ENCODE measurements at regions not wholly inside any gene's neighbourhood (a gene's known extent, or its start where the extent isn't known, plus 50 kb on each side); places are given as distances from the start of the nearest gene placed in this dataset.
A peak's percentile ranks its signal among the peaks of the same experiment; 100 is the strongest.

- H3K27ac ChIP-seq (ENCODE audit: low read depth, low read length, poor library complexity, severe bottlenecking), result no peak overlapping the region
- H3K4me3 ChIP-seq (ENCODE audit: low read depth, low read length, poor library complexity, severe bottlenecking), result no peak overlapping the region
- no peak overlapping the region for H3K4me2 ChIP-seq (ENCODE audit: low read length)
- no peaks in the 10 kb centered on the region for H3K79me2 ChIP-seq (ENCODE audit: insufficient read depth, low read length)
- no peak overlapping the region for H2AFZ ChIP-seq (ENCODE audit: low read length)
- no peaks in the 10 kb centered on the region for H3K9me3 ChIP-seq (ENCODE audit: low read length)
- no peak for TF ChIP-seq EZH2 (IDR thresholded peaks at IDR 0.05; ENCODE audit: borderline replicate concordance, low read length)
- no peak for TF ChIP-seq CTCF (IDR thresholded peaks at IDR 0.05; ENCODE audit: low read length)
- H3K9ac ChIP-seq (ENCODE audit: low read length), result no peak overlapping the region
- peaks cover 9% of the 10 kb centered on the region for H3K4me1 ChIP-seq (ENCODE audit: insufficient read depth, low read length, severe bottlenecking)
- no peaks in the 10 kb centered on the region for H3F3A ChIP-seq (ENCODE audit: insufficient read depth, low read length)
- H4K20me1 ChIP-seq (ENCODE audit: insufficient read depth, low read length), result no peaks in the 10 kb centered on the region
- no peaks in the 10 kb centered on the region for H3K27me3 ChIP-seq (ENCODE audit: insufficient read depth, low read length)
- no peaks in the 10 kb centered on the region for H3K9me2 ChIP-seq (ENCODE audit: low read depth, low read length)
- no peaks in the 10 kb centered on the region for H3K36me3 ChIP-seq (ENCODE audit: insufficient read depth, low read length)
Observed at GRCh38 chr6:140812636-140813035, 1320.1 kb upstream of the GJE1 start.

GRCh38 chr6:140811642-140812041 lies 1321.1 kb upstream of the GJE1 start:
- Histone ChIP-seq H3K9me3 (ENCODE audit: low read length) (no peaks in the 10 kb centered on the region), H3K36me3 (ENCODE audit: insufficient read depth, low read length) (no peaks in the 10 kb centered on the region), H4K20me1 (ENCODE audit: insufficient read depth, low read length) (no peaks in the 10 kb centered on the region), H3K27ac (ENCODE audit: low read depth, low read length, poor library complexity, severe bottlenecking) (no peak overlapping the region), H3K9me2 (ENCODE audit: low read depth, low read length) (no peaks in the 10 kb centered on the region), H3K4me1 (ENCODE audit: insufficient read depth, low read length, severe bottlenecking) (peaks cover 9% of the 10 kb centered on the region), H3K9ac (ENCODE audit: low read length) (no peak overlapping the region), H3F3A (ENCODE audit: insufficient read depth, low read length) (no peaks in the 10 kb centered on the region), H3K4me2 (ENCODE audit: low read length) (peak overlapping the region; percentile 38), H3K27me3 (ENCODE audit: insufficient read depth, low read length) (no peaks in the 10 kb centered on the region), H2AFZ (ENCODE audit: low read length) (peak overlapping the region; percentile 85; the same call in 1 of the 2 replicates), H3K79me2 (ENCODE audit: insufficient read depth, low read length) (no peaks in the 10 kb centered on the region), H3K4me3 (ENCODE audit: low read depth, low read length, poor library complexity, severe bottlenecking) (no peak overlapping the region)
- no peak for TF ChIP-seq CTCF (IDR thresholded peaks at IDR 0.05; ENCODE audit: low read length)
- TF ChIP-seq EZH2 (IDR thresholded peaks at IDR 0.05; ENCODE audit: borderline replicate concordance, low read length), result no peak

GRCh38 chr6:140809694-140810101 lies 1323.0 kb upstream of the GJE1 start:
- no peaks in the 10 kb centered on the region for H3K9me3 ChIP-seq (ENCODE audit: low read length)
- H3K27ac ChIP-seq (ENCODE audit: low read depth, low read length, poor library complexity, severe bottlenecking), result no peak overlapping the region
- H3F3A ChIP-seq (ENCODE audit: insufficient read depth, low read length), result no peaks in the 10 kb centered on the region
- H3K36me3 ChIP-seq (ENCODE audit: insufficient read depth, low read length), result no peaks in the 10 kb centered on the region
- H3K4me2 ChIP-seq (ENCODE audit: low read length), result no peak overlapping the region
- no peak overlapping the region for H3K4me3 ChIP-seq (ENCODE audit: low read depth, low read length, poor library complexity, severe bottlenecking)
- TF ChIP-seq CTCF (IDR thresholded peaks at IDR 0.05; ENCODE audit: low read length), result no peak
- no peak for TF ChIP-seq EZH2 (IDR thresholded peaks at IDR 0.05; ENCODE audit: borderline replicate concordance, low read length)
- H3K9ac ChIP-seq (ENCODE audit: low read length), result no peak overlapping the region
- H3K27me3 ChIP-seq (ENCODE audit: insufficient read depth, low read length), result no peaks in the 10 kb centered on the region
- no peaks in the 10 kb centered on the region for H3K9me2 ChIP-seq (ENCODE audit: low read depth, low read length)
- no peaks in the 10 kb centered on the region for H3K79me2 ChIP-seq (ENCODE audit: insufficient read depth, low read length)
- H2AFZ ChIP-seq (ENCODE audit: low read length), result 0 out of 2 replicates have a peak overlapping the region, but pooled peaks have one; percentile 56
- H4K20me1 ChIP-seq (ENCODE audit: insufficient read depth, low read length), result no peaks in the 10 kb centered on the region
- peaks cover 9% of the 10 kb centered on the region for H3K4me1 ChIP-seq (ENCODE audit: insufficient read depth, low read length, severe bottlenecking)
